ENCODE measurements at regions not wholly inside any gene's neighbourhood (a gene's known extent, or its start where the extent isn't known, plus 50 kb on each side); places are given as distances from the start of the nearest gene placed in this dataset.

GRCh38 chr22:27628341-27628740 is 173.2 kb downstream of the MN1 start:
- Histone ChIP-seq H4K8ac (replicated peaks; ENCODE audit: insufficient read length, low read depth, low read length) (no peak overlapping the region), H3K4me1 (ENCODE audit: insufficient read depth, low read length) (peaks cover 6% of the 10 kb centered on the region; the same call in 1 of the 2 replicates), H3K23me2 (ENCODE audit: insufficient read length, low read depth, low read length, poor library complexity, severe bottlenecking) (no peaks in the 10 kb centered on the region), H3K27me3 (ENCODE audit: insufficient read depth, low read length) (no peaks in the 10 kb centered on the region), H2BK120ac (ENCODE audit: low read depth, low read length, poor library complexity, severe bottlenecking) (no peak overlapping the region), H3K23ac (ENCODE audit: insufficient read length, low read depth, low read length) (no peak overlapping the region), H2BK20ac (ENCODE audit: low read depth, low read length, poor library complexity, severe bottlenecking) (no peak overlapping the region), H3K18ac (ENCODE audit: insufficient read length, low read depth, low read length) (no peak overlapping the region), H3K56ac (ENCODE audit: insufficient read length, low read depth, low read length) (no peak overlapping the region), H3K4ac (ENCODE audit: low read depth, low read length) (no peak overlapping the region), H2BK5ac (ENCODE audit: insufficient read length, low read length) (no peak overlapping the region), H2BK15ac (ENCODE audit: low read depth, low read length) (no peak overlapping the region), H3K79me2 (ENCODE audit: insufficient read depth, low read length) (no peaks in the 10 kb centered on the region), H2AK5ac (ENCODE audit: insufficient read length, low read length) (no peak overlapping the region), H3T11ph (ENCODE audit: low read length) (no peak overlapping the region), H3K4me2 (ENCODE audit: insufficient read depth, insufficient read length, low read length) (no peak overlapping the region), H3K14ac (ENCODE audit: insufficient read depth, low read length) (no peak overlapping the region), H3K27ac (ENCODE audit: insufficient read length, low read depth, low read length) (no peak overlapping the region), H3K9ac (ENCODE audit: extremely low read depth, insufficient read length, low read length) (no peak overlapping the region), H4K91ac (ENCODE audit: insufficient read length, low read depth, low read length) (no peak overlapping the region), H2BK12ac (ENCODE audit: insufficient read length, low read depth, low read length) (no peak overlapping the region), H4K20me1 (ENCODE audit: control insufficient read depth, insufficient read depth, insufficient read length) (no peaks in the 10 kb centered on the region), H3K79me1 (ENCODE audit: insufficient read depth, low read depth, low read length, poor library complexity, severe bottlenecking) (no peaks in the 10 kb centered on the region), H3K9me3 (ENCODE audit: control insufficient read depth, low read depth, low read length) (no peaks in the 10 kb centered on the region), H4K5ac (ENCODE audit: insufficient read length, low read depth, low read length) (no peak overlapping the region), H2AFZ (ENCODE audit: low read length) (no peak overlapping the region)
- WGBS (ENCODE audit: extremely low coverage, insufficient read length, low lambda C conversion rate), result no CpG with 5 or more reads among the region's 8 CpGs
- peaks cover 20 to 39% of the 10 kb centered on the region in 2 experiments for H3K4me1 Mint-ChIP-seq
- H3K4me3 Mint-ChIP-seq, result peak overlapping the region in 1 of 2 experiments; percentile 19; a peak in 1 of 5 replicates
- no peak for DNase-seq
- H3K27me3 Mint-ChIP-seq (ENCODE audit: low read depth), result peaks cover 2% of the 10 kb centered on the region; the same call in 1 of the 2 replicates
- H3K36me3 Mint-ChIP-seq (ENCODE audit: insufficient read depth in 1 of 3, low read depth in 3 of 3), result peaks cover 0 to 13% (median 0%) of the 10 kb centered on the region in 3 experiments; a peak in 3 of 7 replicates
- no peak for TF ChIP-seq CTCF (conservative IDR thresholded peaks at IDR 0.05)
- H3K9me3 Mint-ChIP-seq, result peaks cover 13 to 16% of the 10 kb centered on the region in 2 experiments
- H3K27ac Mint-ChIP-seq, result no peak overlapping the region; a peak in 1 of 7 replicates
